ENCODE measurements at regions not wholly inside any gene's neighbourhood (a gene's known extent, or its start where the extent isn't known, plus 50 kb on each side); places are given as distances from the start of the nearest gene placed in this dataset.

- no peaks in the 10 kb centered on the region for H3K36me3 ChIP-seq (ENCODE audit: control insufficient read depth, insufficient read depth, low read length)
- DNase-seq (ENCODE audit: low read depth) (peak; percentile 31), FAIRE-seq (no peak)
- H3K4me3 ChIP-seq (ENCODE audit: low read depth, low read length), result no peak overlapping the region
- no peaks in the 10 kb centered on the region for H3K27me3 ChIP-seq (ENCODE audit: control insufficient read depth, insufficient read depth, low read length)
- TF ChIP-seq CTCF (IDR thresholded peaks at IDR 0.05; ENCODE audit: insufficient read depth, low read length, severe bottlenecking), result no peak
These were observed 237.4 kb upstream of the IL1RAPL1 start for GRCh38 chrX:28349888-28350287.

- no peak for FAIRE-seq
- Histone ChIP-seq H3K4me3 (ENCODE audit: low read depth, low read length) (no peak overlapping the region), H3K27me3 (ENCODE audit: control insufficient read depth, insufficient read depth, low read length) (no peaks in the 10 kb centered on the region), H3K36me3 (ENCODE audit: control insufficient read depth, insufficient read depth, low read length) (no peaks in the 10 kb centered on the region)
- TF ChIP-seq CTCF (IDR thresholded peaks at IDR 0.05; ENCODE audit: insufficient read depth, low read length, severe bottlenecking), result no peak
- peak; percentile 5 for DNase-seq (ENCODE audit: low read depth)
These were observed 239.8 kb upstream of the IL1RAPL1 start for GRCh38 chrX:28347476-28347875.

GRCh38 chrX:28329156-28329555 is 258.1 kb upstream of the IL1RAPL1 start:
- DNase-seq (ENCODE audit: low read depth) (no peak), FAIRE-seq (no peak)
- no peak overlapping the region for H3K4me3 ChIP-seq (ENCODE audit: low read depth, low read length)
- H3K27me3 ChIP-seq (ENCODE audit: control insufficient read depth, insufficient read depth, low read length), result no peaks in the 10 kb centered on the region
- H3K36me3 ChIP-seq (ENCODE audit: control insufficient read depth, insufficient read depth, low read length), result no peaks in the 10 kb centered on the region
- TF ChIP-seq CTCF (IDR thresholded peaks at IDR 0.05; ENCODE audit: insufficient read depth, low read length, severe bottlenecking), result no peak

- DNase-seq (ENCODE audit: low read depth), result no peak
These were observed 262.9 kb upstream of the IL1RAPL1 start for GRCh38 chrX:28324321-28324721.

GRCh38 chrX:28321286-28321685 is 266.0 kb upstream of the IL1RAPL1 start:
- TF ChIP-seq CTCF (IDR thresholded peaks at IDR 0.05; ENCODE audit: insufficient read depth, low read length, severe bottlenecking), result no peak
- no peak overlapping the region for H3K4me3 ChIP-seq (ENCODE audit: low read depth, low read length)
- H3K27me3 ChIP-seq (ENCODE audit: control insufficient read depth, insufficient read depth, low read length), result no peaks in the 10 kb centered on the region
- H3K36me3 ChIP-seq (ENCODE audit: control insufficient read depth, insufficient read depth, low read length), result no peaks in the 10 kb centered on the region
- DNase-seq (ENCODE audit: low read depth) (no peak), FAIRE-seq (no peak)

More at GRCh38 chrX:28324321-28324721, 262.9 kb upstream of the IL1RAPL1 start:
- no peaks in the 10 kb centered on the region for H3K36me3 ChIP-seq (ENCODE audit: control insufficient read depth, insufficient read depth, low read length)
- no peaks in the 10 kb centered on the region for H3K27me3 ChIP-seq (ENCODE audit: control insufficient read depth, insufficient read depth, low read length)
- no peak for TF ChIP-seq CTCF (IDR thresholded peaks at IDR 0.05; ENCODE audit: insufficient read depth, low read length, severe bottlenecking)
- H3K4me3 ChIP-seq (ENCODE audit: low read depth, low read length), result no peak overlapping the region
- FAIRE-seq, result no peak

GRCh38 chrX:28312965-28313364 is 274.3 kb upstream of the IL1RAPL1 start:
- FAIRE-seq (no peak), DNase-seq (ENCODE audit: low read depth) (no peak)
- no peak for TF ChIP-seq CTCF (IDR thresholded peaks at IDR 0.05; ENCODE audit: insufficient read depth, low read length, severe bottlenecking)
- H3K4me3 ChIP-seq (ENCODE audit: low read depth, low read length), result no peak overlapping the region
- H3K27me3 ChIP-seq (ENCODE audit: control insufficient read depth, insufficient read depth, low read length), result no peaks in the 10 kb centered on the region
- no peaks in the 10 kb centered on the region for H3K36me3 ChIP-seq (ENCODE audit: control insufficient read depth, insufficient read depth, low read length)

Measured in bronchial epithelial cell (primary cell).